ENCODE measurements at regions not wholly inside any gene's neighbourhood (a gene's known extent, or its start where the extent isn't known, plus 50 kb on each side); places are given as distances from the start of the nearest gene placed in this dataset.

GRCh38 chr3:83807511-83807910 lies 1151.3 kb upstream of the CADM2 start:
- Histone ChIP-seq H3K4me3 (ENCODE audit: low read depth, low read length) (no peak overlapping the region), H3K36me3 (replicated peaks) (no peaks in the 10 kb centered on the region), H3K27me3 (replicated peaks) (no peaks in the 10 kb centered on the region), H3K27ac (no peak overlapping the region)
- no peak for TF ChIP-seq CTCF (IDR thresholded peaks at IDR 0.05; ENCODE audit: low read depth, low read length, missing control alignments)
- in situ Hi-C loops (cut with HindIII; ENCODE audit: low pct_ligation_motif_present, low sequenced_read_pairs), result no loop called here
- no peak for DNase-seq

DNA sequence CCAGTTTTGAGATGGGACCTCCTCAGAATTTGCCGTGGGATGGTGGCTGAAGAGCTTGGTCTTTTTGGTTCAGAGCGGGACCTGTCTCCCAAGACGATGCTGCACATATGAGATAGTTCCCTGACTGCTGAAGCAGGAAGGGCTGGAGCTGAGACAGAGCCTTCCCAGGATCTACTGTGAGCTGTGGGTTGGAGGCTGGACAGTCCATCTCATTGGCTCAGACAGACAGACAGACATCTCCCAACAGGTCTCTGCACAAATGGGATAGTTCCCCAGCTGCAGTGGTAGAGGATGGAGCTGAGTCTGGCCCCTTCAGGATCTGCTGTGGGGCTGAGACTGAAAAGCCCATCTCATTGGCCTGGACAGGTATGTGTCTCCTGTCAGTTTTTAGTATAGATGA lies 1145.6 kb upstream of the CADM2 start:
- H3K27me3 ChIP-seq (replicated peaks), result no peaks in the 10 kb centered on the region
- H3K36me3 ChIP-seq (replicated peaks), result no peaks in the 10 kb centered on the region
- in situ Hi-C loops (cut with HindIII; ENCODE audit: low pct_ligation_motif_present, low sequenced_read_pairs), result no loop called here
- no peak overlapping the region for H3K4me3 ChIP-seq (ENCODE audit: low read depth, low read length)
- TF ChIP-seq CTCF (IDR thresholded peaks at IDR 0.05; ENCODE audit: low read depth, low read length, missing control alignments), result no peak
- no peak overlapping the region for H3K27ac ChIP-seq
- no peak for DNase-seq

GRCh38 chr3:83816653-83817052 lies 1142.1 kb upstream of the CADM2 start:
- TF ChIP-seq CTCF (IDR thresholded peaks at IDR 0.05; ENCODE audit: low read depth, low read length, missing control alignments), result no peak
- no peak for DNase-seq
- Histone ChIP-seq H3K36me3 (replicated peaks) (no peaks in the 10 kb centered on the region), H3K4me3 (ENCODE audit: low read depth, low read length) (no peak overlapping the region), H3K27me3 (replicated peaks) (no peaks in the 10 kb centered on the region), H3K27ac (no peak overlapping the region)
- in situ Hi-C loops (cut with HindIII; ENCODE audit: low pct_ligation_motif_present, low sequenced_read_pairs), result no loop called here

- H3K27me3 ChIP-seq (replicated peaks), result no peaks in the 10 kb centered on the region
- no peak overlapping the region for H3K4me3 ChIP-seq (ENCODE audit: low read depth, low read length)
- in situ Hi-C loops (cut with HindIII; ENCODE audit: low pct_ligation_motif_present, low sequenced_read_pairs), result no loop called here
- no peaks in the 10 kb centered on the region for H3K36me3 ChIP-seq (replicated peaks)
- no peak overlapping the region for H3K27ac ChIP-seq
- DNase-seq, result no peak
- TF ChIP-seq CTCF (IDR thresholded peaks at IDR 0.05; ENCODE audit: low read depth, low read length, missing control alignments), result no peak
Observed at GRCh38 chr3:83821506-83821905, 1137.3 kb upstream of the CADM2 start.

DNA sequence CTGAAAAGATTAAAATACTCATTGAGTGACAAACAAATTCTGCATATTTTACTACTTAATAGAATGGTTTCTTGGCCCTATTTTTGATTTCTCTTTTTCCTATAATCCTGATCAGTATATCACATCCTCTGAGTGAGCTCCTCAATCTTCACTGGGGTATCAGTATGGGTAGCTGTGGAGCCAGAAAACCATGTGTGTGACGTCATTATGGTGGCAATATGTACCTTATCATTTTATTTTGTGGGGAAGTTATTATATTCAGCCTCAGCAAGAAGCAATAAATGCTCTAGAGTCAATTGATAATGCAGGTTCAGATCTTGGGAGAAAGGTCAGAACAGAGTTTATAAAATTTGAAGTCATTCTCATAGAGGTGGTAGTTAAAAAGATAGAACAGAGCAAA lies 1135.7 kb upstream of the CADM2 start:
- H3K4me3 ChIP-seq (ENCODE audit: low read depth, low read length), result no peak overlapping the region
- TF ChIP-seq CTCF (IDR thresholded peaks at IDR 0.05; ENCODE audit: low read depth, low read length, missing control alignments), result no peak
- no peak for DNase-seq
- in situ Hi-C loops (cut with HindIII; ENCODE audit: low pct_ligation_motif_present, low sequenced_read_pairs), result no loop called here
- no peaks in the 10 kb centered on the region for H3K36me3 ChIP-seq (replicated peaks)
- H3K27ac ChIP-seq, result no peak overlapping the region
- no peaks in the 10 kb centered on the region for H3K27me3 ChIP-seq (replicated peaks)

DNA sequence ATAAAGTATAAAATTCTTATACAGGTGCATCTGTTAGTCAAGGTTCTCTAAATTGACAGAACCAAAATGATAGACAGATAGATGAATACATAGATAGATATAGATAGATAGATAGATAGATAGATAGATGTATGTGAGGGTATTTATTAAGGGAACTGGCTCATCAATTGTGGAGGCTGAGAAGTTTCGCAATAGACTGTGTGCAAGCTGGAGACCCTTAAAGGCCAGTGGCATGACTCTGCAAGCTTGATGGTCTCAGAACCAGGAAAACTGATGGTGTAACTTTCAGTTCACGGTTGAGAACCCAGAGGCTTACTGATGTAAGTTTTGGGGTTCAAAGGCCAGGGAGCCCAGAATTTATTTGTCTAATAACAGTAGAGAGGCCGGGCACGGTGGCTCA lies 1123.7 kb upstream of the CADM2 start:
- Histone ChIP-seq H3K27me3 (replicated peaks) (no peaks in the 10 kb centered on the region), H3K4me3 (ENCODE audit: low read depth, low read length) (no peak overlapping the region), H3K27ac (no peak overlapping the region), H3K36me3 (replicated peaks) (no peaks in the 10 kb centered on the region)
- DNase-seq, result no peak
- no peak for TF ChIP-seq CTCF (IDR thresholded peaks at IDR 0.05; ENCODE audit: low read depth, low read length, missing control alignments)
- in situ Hi-C loops (cut with HindIII; ENCODE audit: low pct_ligation_motif_present, low sequenced_read_pairs), result no loop called here

Data from brain microvascular endothelial cell (primary cell).